ENCODE measurements at regions not wholly inside any gene's neighbourhood (a gene's known extent, or its start where the extent isn't known, plus 50 kb on each side); places are given as distances from the start of the nearest gene placed in this dataset.

GRCh38 chr10:47245731-47246350 lies 54.2 kb upstream of the GDF10 start:
- H3K4me1 ChIP-seq (ENCODE audit: insufficient read depth, low read length, poor library complexity, severe bottlenecking) = no peaks in the 10 kb centered on the region
- intact Hi-C loops (cut with micrococcal nuclease; ENCODE audit: unreplicated experiment) = no loop called here
- ChIA-PET POLR2A (ENCODE audit: low non-redundant PET) (no interaction called here), CTCF (no interaction called here)
- TF ChIP-seq CTCF (conservative IDR thresholded peaks at IDR 0.05; ENCODE audit: low read depth, low read length) (no peak), EZH2 (IDR thresholded peaks at IDR 0.05; ENCODE audit: borderline replicate concordance, low read depth, low read length, poor library complexity, severe bottlenecking) (no peak)
- no peaks in the 10 kb centered on the region for H3K27me3 ChIP-seq (replicated peaks; ENCODE audit: insufficient read depth, low read depth, low read length, poor library complexity)
- no peaks in the 10 kb centered on the region for H3K9me3 ChIP-seq (ENCODE audit: low read depth, low read length, poor library complexity, severe bottlenecking)
- no peak overlapping the region for H3K27ac ChIP-seq (ENCODE audit: low read depth, low read length, poor library complexity, severe bottlenecking)
- no peak overlapping the region for H3K4me3 ChIP-seq (ENCODE audit: low read depth, low read length, poor library complexity, severe bottlenecking)
- H3K36me3 ChIP-seq (ENCODE audit: insufficient read depth, low read length, poor library complexity, severe bottlenecking) = no peaks in the 10 kb centered on the region
- DNase-seq (ENCODE audit: low spot score) = no peak
- no TSS peak for BruUV-seq (replicated peaks)

- BruUV-seq (replicated peaks) = no TSS peak
- no peak overlapping the region for H3K27ac ChIP-seq (ENCODE audit: low read depth, low read length, poor library complexity, severe bottlenecking)
- no peaks in the 10 kb centered on the region for H3K9me3 ChIP-seq (ENCODE audit: low read depth, low read length, poor library complexity, severe bottlenecking)
- H3K4me1 ChIP-seq (ENCODE audit: insufficient read depth, low read length, poor library complexity, severe bottlenecking) = no peaks in the 10 kb centered on the region
- DNase-seq (ENCODE audit: low spot score) = no peak
- POLR2A ChIA-PET (ENCODE audit: low non-redundant PET) = no interaction called here
- H3K4me3 ChIP-seq (ENCODE audit: low read depth, low read length, poor library complexity, severe bottlenecking) = no peak overlapping the region
- CTCF ChIA-PET = no interaction called here
- intact Hi-C loops (cut with micrococcal nuclease; ENCODE audit: unreplicated experiment) = no loop called here
- TF ChIP-seq CTCF (conservative IDR thresholded peaks at IDR 0.05; ENCODE audit: low read depth, low read length) (no peak), EZH2 (IDR thresholded peaks at IDR 0.05; ENCODE audit: borderline replicate concordance, low read depth, low read length, poor library complexity, severe bottlenecking) (no peak)
- H3K36me3 ChIP-seq (ENCODE audit: insufficient read depth, low read length, poor library complexity, severe bottlenecking) = no peaks in the 10 kb centered on the region
- H3K27me3 ChIP-seq (replicated peaks; ENCODE audit: insufficient read depth, low read depth, low read length, poor library complexity) = no peaks in the 10 kb centered on the region
Measured at GRCh38 chr10:47246406-47247147, 53.4 kb upstream of the GDF10 start.

GRCh38 chr10:47247148-47248059 lies 52.6 kb upstream of the GDF10 start:
- no peak overlapping the region for H3K27ac ChIP-seq (ENCODE audit: low read depth, low read length, poor library complexity, severe bottlenecking)

More at GRCh38 chr10:47247148-47248059, 52.6 kb upstream of the GDF10 start:
- intact Hi-C loops (cut with micrococcal nuclease; ENCODE audit: unreplicated experiment) = no loop called here
- no TSS peak for BruUV-seq (replicated peaks)
- DNase-seq (ENCODE audit: low spot score) = no peak
- H3K36me3 ChIP-seq (ENCODE audit: insufficient read depth, low read length, poor library complexity, severe bottlenecking) = no peaks in the 10 kb centered on the region
- TF ChIP-seq EZH2 (IDR thresholded peaks at IDR 0.05; ENCODE audit: borderline replicate concordance, low read depth, low read length, poor library complexity, severe bottlenecking) = no peak
- TF ChIP-seq CTCF (conservative IDR thresholded peaks at IDR 0.05; ENCODE audit: low read depth, low read length) = no peak
- no peaks in the 10 kb centered on the region for H3K9me3 ChIP-seq (ENCODE audit: low read depth, low read length, poor library complexity, severe bottlenecking)
- no peaks in the 10 kb centered on the region for H3K27me3 ChIP-seq (replicated peaks; ENCODE audit: insufficient read depth, low read depth, low read length, poor library complexity)
- CTCF ChIA-PET = no interaction called here
- POLR2A ChIA-PET (ENCODE audit: low non-redundant PET) = no interaction called here
- H3K4me1 ChIP-seq (ENCODE audit: insufficient read depth, low read length, poor library complexity, severe bottlenecking) = no peaks in the 10 kb centered on the region
- H3K4me3 ChIP-seq (ENCODE audit: low read depth, low read length, poor library complexity, severe bottlenecking) = no peak overlapping the region
